Nephron (organoid): ENCODE measurements at regions not wholly inside any gene's neighbourhood (a gene's known extent, or its start where the extent isn't known, plus 50 kb on each side); places are given as distances from the start of the nearest gene placed in this dataset.
"Not testable (repeated sequence)": the region's sequence is repeated elsewhere in the genome, so short reads cannot be mapped to it uniquely, and the experiment has no call there.

Experiments
- H3K27ac Mint-ChIP-seq, 3 experiments: 2 replicates each; pipeline ENCODE4 v1.8.0; 2020; ENCODE audit warnings: mixed read lengths in 3 of 3, mild to moderate bottlenecking in 2 of 3, moderate library complexity in 1 of 3
- H3K27me3 Mint-ChIP-seq: 2 replicates; pipeline ENCODE4 v1.8.0; 2021; ENCODE audit warnings: low read depth, mild to moderate bottlenecking, moderate library complexity, mixed read lengths
- H3K36me3 Mint-ChIP-seq: 2 replicates; pipeline ENCODE4 v1.8.0; 2020; ENCODE audit warnings: low read depth, mixed read lengths
- H3K4me1 Mint-ChIP-seq: 2 replicates; pipeline ENCODE4 v1.8.0; 2020; ENCODE audit warnings: mixed read lengths
- H3K4me3 Mint-ChIP-seq, 3 experiments: 2 replicates each; pipeline ENCODE4 v1.8.0; 2020; ENCODE audit warnings: mild to moderate bottlenecking in 3 of 3, mixed read lengths in 3 of 3, moderate library complexity in 2 of 3
- H3K9me3 Mint-ChIP-seq: 2 replicates; pipeline ENCODE4 v1.8.0; 2020; ENCODE audit warnings: mixed read lengths
- CTCF ChIP-seq, 3 experiments: fragments of 200-600 bp; sonication (generic); IDR thresholded peaks; one replicate each; pipeline ENCODE4 v1.5.0; 2021; ENCODE audit warnings: antibody characterized with exemption in 3 of 3; ENCODE audit not compliant: unreplicated experiment in 3 of 3

- no peak for TF ChIP-seq CTCF (IDR thresholded peaks at IDR 0.05; ENCODE audit: unreplicated experiment in 3 of 3)
- no peak overlapping the region for H3K27ac Mint-ChIP-seq
- H3K27me3 Mint-ChIP-seq, result no peaks in the 10 kb centered on the region
- no peaks in the 10 kb centered on the region for H3K4me1 Mint-ChIP-seq
- H3K9me3 Mint-ChIP-seq, result peaks cover 18% of the 10 kb centered on the region
- H3K36me3 Mint-ChIP-seq, result no peaks in the 10 kb centered on the region
- H3K4me3 Mint-ChIP-seq, result no peak overlapping the region
Measured at GRCh38 chr3:153866901-153867300, 254.3 kb upstream of the ARHGEF26 start.

GRCh38 chr3:153874348-153874747, 246.8 kb upstream of the ARHGEF26 start:
- not testable (repeated sequence) for H3K27me3 Mint-ChIP-seq, H3K4me1 Mint-ChIP-seq, H3K36me3 Mint-ChIP-seq, H3K27ac Mint-ChIP-seq, H3K4me3 Mint-ChIP-seq
- peaks cover 35% of the 10 kb centered on the region for H3K9me3 Mint-ChIP-seq

DNA sequence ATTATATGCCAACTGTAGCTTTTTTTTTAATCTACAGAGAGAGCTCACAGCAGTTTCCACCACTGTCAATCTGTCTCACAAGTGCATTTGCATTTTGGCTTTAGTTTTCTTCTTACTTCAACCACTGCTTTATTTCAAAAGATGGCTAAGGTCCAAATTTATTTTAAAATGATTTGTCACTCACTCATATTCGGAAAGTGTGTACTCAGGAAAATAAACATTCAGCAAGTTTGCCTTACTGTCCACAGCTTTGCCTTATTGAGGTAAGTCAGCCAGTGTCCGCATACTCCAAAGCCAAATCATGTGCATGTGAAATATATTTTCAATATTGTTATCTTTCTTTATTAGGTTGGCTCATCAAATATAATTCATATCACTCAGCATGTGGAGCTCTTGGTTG, 240.7 kb upstream of the ARHGEF26 start:
- H3K4me3 Mint-ChIP-seq, result no peak overlapping the region
- no peaks in the 10 kb centered on the region for H3K27me3 Mint-ChIP-seq
- peak overlapping the region in 2 of 3 experiments; percentile 35 to 40 for H3K27ac Mint-ChIP-seq
- H3K36me3 Mint-ChIP-seq, result no peaks in the 10 kb centered on the region
- no peak for TF ChIP-seq CTCF (IDR thresholded peaks at IDR 0.05; ENCODE audit: unreplicated experiment in 3 of 3)
- peaks cover 3% of the 10 kb centered on the region for H3K9me3 Mint-ChIP-seq
- no peaks in the 10 kb centered on the region for H3K4me1 Mint-ChIP-seq

- Mint-ChIP-seq H3K27ac (peak overlapping the region in 2 of 3 experiments; percentile 35 to 40), H3K4me1 (no peaks in the 10 kb centered on the region), H3K4me3 (peak overlapping the region in 2 of 3 experiments; percentile 35 to 64), H3K27me3 (no peaks in the 10 kb centered on the region), H3K9me3 (no peaks in the 10 kb centered on the region), H3K36me3 (no peaks in the 10 kb centered on the region)
- no peak for TF ChIP-seq CTCF (IDR thresholded peaks at IDR 0.05; ENCODE audit: unreplicated experiment in 3 of 3)
Measured at GRCh38 chr3:153881201-153881600, 240.0 kb upstream of the ARHGEF26 start.

- no peak overlapping the region for H3K27ac Mint-ChIP-seq
- peaks cover 3% of the 10 kb centered on the region for H3K4me1 Mint-ChIP-seq
- no peaks in the 10 kb centered on the region for H3K9me3 Mint-ChIP-seq
- no peaks in the 10 kb centered on the region for H3K36me3 Mint-ChIP-seq
- H3K27me3 Mint-ChIP-seq, result no peaks in the 10 kb centered on the region
- TF ChIP-seq CTCF (IDR thresholded peaks at IDR 0.05; ENCODE audit: unreplicated experiment in 3 of 3), result no peak
- no peak overlapping the region for H3K4me3 Mint-ChIP-seq
Measured at GRCh38 chr3:153885359-153885758, 235.8 kb upstream of the ARHGEF26 start.

- TF ChIP-seq CTCF (IDR thresholded peaks at IDR 0.05; ENCODE audit: unreplicated experiment in 3 of 3), result no peak
- Mint-ChIP-seq H3K36me3 (no peaks in the 10 kb centered on the region), H3K9me3 (no peaks in the 10 kb centered on the region), H3K4me3 (no peak overlapping the region), H3K27me3 (no peaks in the 10 kb centered on the region), H3K27ac (peak overlapping the region; percentile 63 to 89 (median 84)), H3K4me1 (peaks cover 21% of the 10 kb centered on the region)
Measured at GRCh38 chr3:153889905-153890334, 231.3 kb upstream of the ARHGEF26 start.
